ENCODE measurements at regions not wholly inside any gene's neighbourhood (a gene's known extent, or its start where the extent isn't known, plus 50 kb on each side); places are given as distances from the start of the nearest gene placed in this dataset.

GRCh38 chr13:76329866-76330580, 556.2 kb downstream of the KCTD12 start:
- no peaks in the 10 kb centered on the region for H3K36me3 Mint-ChIP-seq (ENCODE audit: unreplicated experiment)
- TF ChIP-seq CTCF (IDR thresholded peaks at IDR 0.05): no peak
- no peaks in the 10 kb centered on the region for H3K9me3 Mint-ChIP-seq (ENCODE audit: unreplicated experiment)
- DNase-seq (ENCODE audit: extremely low spot score, unreplicated experiment): no peak
- peak overlapping the region; percentile 2 for H3K27ac Mint-ChIP-seq (ENCODE audit: unreplicated experiment)
- no peak overlapping the region for H3K4me3 Mint-ChIP-seq (ENCODE audit: unreplicated experiment)
- H3K4me1 Mint-ChIP-seq (ENCODE audit: unreplicated experiment): peaks cover 22% of the 10 kb centered on the region
- H3K27me3 Mint-ChIP-seq (ENCODE audit: unreplicated experiment): peaks cover 6% of the 10 kb centered on the region

- H3K27me3 Mint-ChIP-seq (ENCODE audit: unreplicated experiment): peaks cover 16% of the 10 kb centered on the region
- no peak overlapping the region for H3K27ac Mint-ChIP-seq (ENCODE audit: unreplicated experiment)
- H3K36me3 Mint-ChIP-seq (ENCODE audit: unreplicated experiment): no peaks in the 10 kb centered on the region
- no peaks in the 10 kb centered on the region for H3K9me3 Mint-ChIP-seq (ENCODE audit: unreplicated experiment)
- TF ChIP-seq CTCF (IDR thresholded peaks at IDR 0.05): no peak
- no peak overlapping the region for H3K4me3 Mint-ChIP-seq (ENCODE audit: unreplicated experiment)
- peaks cover 22% of the 10 kb centered on the region for H3K4me1 Mint-ChIP-seq (ENCODE audit: unreplicated experiment)
- DNase-seq (ENCODE audit: extremely low spot score, unreplicated experiment): no peak
Measured at GRCh38 chr13:76329004-76329403, 557.2 kb downstream of the KCTD12 start.

- no peaks in the 10 kb centered on the region for H3K36me3 Mint-ChIP-seq (ENCODE audit: unreplicated experiment)
- TF ChIP-seq CTCF (IDR thresholded peaks at IDR 0.05): no peak
- H3K9me3 Mint-ChIP-seq (ENCODE audit: unreplicated experiment): no peaks in the 10 kb centered on the region
- H3K4me3 Mint-ChIP-seq (ENCODE audit: unreplicated experiment): no peak overlapping the region
- peaks cover 7% of the 10 kb centered on the region for H3K4me1 Mint-ChIP-seq (ENCODE audit: unreplicated experiment)
- H3K27me3 Mint-ChIP-seq (ENCODE audit: unreplicated experiment): peaks cover 30% of the 10 kb centered on the region
- no peak for DNase-seq (ENCODE audit: extremely low spot score, unreplicated experiment)
- H3K27ac Mint-ChIP-seq (ENCODE audit: unreplicated experiment): no peak overlapping the region
Measured at GRCh38 chr13:76326343-76326742, 559.9 kb downstream of the KCTD12 start.

- H3K27ac Mint-ChIP-seq (ENCODE audit: unreplicated experiment): no peak overlapping the region
- H3K36me3 Mint-ChIP-seq (ENCODE audit: unreplicated experiment): no peaks in the 10 kb centered on the region
- no peaks in the 10 kb centered on the region for H3K4me1 Mint-ChIP-seq (ENCODE audit: unreplicated experiment)
- peaks cover 3% of the 10 kb centered on the region for H3K9me3 Mint-ChIP-seq (ENCODE audit: unreplicated experiment)
- H3K27me3 Mint-ChIP-seq (ENCODE audit: unreplicated experiment): peaks cover 23% of the 10 kb centered on the region
- no peak for DNase-seq (ENCODE audit: extremely low spot score, unreplicated experiment)
- TF ChIP-seq CTCF (IDR thresholded peaks at IDR 0.05): no peak
- no peak overlapping the region for H3K4me3 Mint-ChIP-seq (ENCODE audit: unreplicated experiment)
Measured at GRCh38 chr13:76319921-76320320, 566.3 kb downstream of the KCTD12 start.

GRCh38 chr13:76316998-76317527, 569.1 kb downstream of the KCTD12 start:
- no peaks in the 10 kb centered on the region for H3K36me3 Mint-ChIP-seq (ENCODE audit: unreplicated experiment)
- H3K4me3 Mint-ChIP-seq (ENCODE audit: unreplicated experiment): no peak overlapping the region

More at GRCh38 chr13:76316998-76317527, 569.1 kb downstream of the KCTD12 start:
- H3K27ac Mint-ChIP-seq (ENCODE audit: unreplicated experiment): no peak overlapping the region
- peaks cover 3% of the 10 kb centered on the region for H3K9me3 Mint-ChIP-seq (ENCODE audit: unreplicated experiment)
- TF ChIP-seq CTCF (IDR thresholded peaks at IDR 0.05): no peak
- H3K27me3 Mint-ChIP-seq (ENCODE audit: unreplicated experiment): peaks cover 7% of the 10 kb centered on the region
- DNase-seq (ENCODE audit: extremely low spot score, unreplicated experiment): no peak
- H3K4me1 Mint-ChIP-seq (ENCODE audit: unreplicated experiment): no peaks in the 10 kb centered on the region
